Activated CD4-positive, CD25-positive, alpha-beta regulatory T cell treated with anti-CD3 and anti-CD28 coated beads, Interleukin-2, amount 50 U/mL, for 16 hours (primary cell): ENCODE measurements at regions not wholly inside any gene's neighbourhood (a gene's known extent, or its start where the extent isn't known, plus 50 kb on each side); places are given as distances from the start of the nearest gene placed in this dataset.
"Not testable (repeated sequence)": the region's sequence is repeated elsewhere in the genome, so short reads cannot be mapped to it uniquely, and the experiment has no call there.

Source experiments
- DNase-seq: peaks from one replicate; pipeline ENCODE4 v3.0.0-alpha.2; 2020; ENCODE audit warnings: low read depth, low spot score

- not testable (repeated sequence) for DNase-seq
These were observed 156.8 kb upstream of the RPS23 start for GRCh38 chr5:82434696-82435660.

- no peak for DNase-seq
These were observed 148.5 kb upstream of the RPS23 start for GRCh38 chr5:82426464-82427154.

- DNase-seq: no peak
These were observed 147.4 kb upstream of the RPS23 start for GRCh38 chr5:82425591-82425990.

GRCh38 chr5:82424211-82424610, 146.1 kb upstream of the RPS23 start:
- no peak for DNase-seq

GRCh38 chr5:82422751-82423181, 144.6 kb upstream of the RPS23 start:
- DNase-seq: no peak

- no peak for DNase-seq
These were observed 144.0 kb upstream of the RPS23 start for GRCh38 chr5:82422001-82422740.

GRCh38 chr5:82421119-82421518, 143.0 kb upstream of the RPS23 start:
- no peak for DNase-seq

GRCh38 chr5:82420524-82420923, 142.4 kb upstream of the RPS23 start:
- DNase-seq: not testable (repeated sequence)

- no peak for DNase-seq
These were observed 141.6 kb upstream of the RPS23 start for GRCh38 chr5:82419559-82420332.

- no peak for DNase-seq
These were observed 140.4 kb upstream of the RPS23 start for GRCh38 chr5:82418608-82418950.

GRCh38 chr5:82417776-82418607, 139.8 kb upstream of the RPS23 start:
- DNase-seq: no peak

- no peak for DNase-seq
These were observed 138.4 kb upstream of the RPS23 start for GRCh38 chr5:82416512-82416911.

- DNase-seq: no peak
These were observed 135.9 kb upstream of the RPS23 start for GRCh38 chr5:82414041-82414388.

- no peak for DNase-seq
These were observed 135.3 kb upstream of the RPS23 start for GRCh38 chr5:82413302-82414040.

- no peak for DNase-seq
These were observed 129.9 kb upstream of the RPS23 start for GRCh38 chr5:82408033-82408432.

- no peak for DNase-seq
These were observed 128.1 kb upstream of the RPS23 start for GRCh38 chr5:82406205-82406773.

- no peak for DNase-seq
These were observed 127.6 kb upstream of the RPS23 start for GRCh38 chr5:82405618-82406204.

- DNase-seq: no peak
These were observed 127.0 kb upstream of the RPS23 start for GRCh38 chr5:82405161-82405560.

GRCh38 chr5:82404382-82404945, 126.3 kb upstream of the RPS23 start:
- no peak for DNase-seq
